ENCODE measurements at regions not wholly inside any gene's neighbourhood (a gene's known extent, or its start where the extent isn't known, plus 50 kb on each side); places are given as distances from the start of the nearest gene placed in this dataset.

DNA sequence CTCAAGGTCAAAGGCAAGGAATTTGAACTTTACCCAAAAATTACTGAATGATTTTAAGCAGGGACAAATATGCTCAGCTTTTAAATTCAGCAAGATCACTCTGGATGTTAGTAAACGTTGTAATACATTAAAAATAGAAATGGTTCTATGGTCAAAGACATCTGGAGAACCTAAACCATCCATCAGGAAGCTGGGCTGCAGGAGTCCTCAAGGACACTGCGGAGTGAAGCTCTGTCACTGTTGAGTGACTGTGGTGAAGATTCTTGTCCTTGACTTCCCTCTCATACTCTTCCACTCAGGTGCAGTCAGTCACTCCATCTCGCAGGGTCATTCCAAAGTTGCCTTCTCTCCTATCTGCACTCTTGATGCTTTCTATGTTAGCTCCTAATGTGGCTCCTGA is 450.7 kb downstream of the FOXO1 start:
- DNase-seq (ENCODE audit: low read depth) = no peak
- TF ChIP-seq, protein P1, sequence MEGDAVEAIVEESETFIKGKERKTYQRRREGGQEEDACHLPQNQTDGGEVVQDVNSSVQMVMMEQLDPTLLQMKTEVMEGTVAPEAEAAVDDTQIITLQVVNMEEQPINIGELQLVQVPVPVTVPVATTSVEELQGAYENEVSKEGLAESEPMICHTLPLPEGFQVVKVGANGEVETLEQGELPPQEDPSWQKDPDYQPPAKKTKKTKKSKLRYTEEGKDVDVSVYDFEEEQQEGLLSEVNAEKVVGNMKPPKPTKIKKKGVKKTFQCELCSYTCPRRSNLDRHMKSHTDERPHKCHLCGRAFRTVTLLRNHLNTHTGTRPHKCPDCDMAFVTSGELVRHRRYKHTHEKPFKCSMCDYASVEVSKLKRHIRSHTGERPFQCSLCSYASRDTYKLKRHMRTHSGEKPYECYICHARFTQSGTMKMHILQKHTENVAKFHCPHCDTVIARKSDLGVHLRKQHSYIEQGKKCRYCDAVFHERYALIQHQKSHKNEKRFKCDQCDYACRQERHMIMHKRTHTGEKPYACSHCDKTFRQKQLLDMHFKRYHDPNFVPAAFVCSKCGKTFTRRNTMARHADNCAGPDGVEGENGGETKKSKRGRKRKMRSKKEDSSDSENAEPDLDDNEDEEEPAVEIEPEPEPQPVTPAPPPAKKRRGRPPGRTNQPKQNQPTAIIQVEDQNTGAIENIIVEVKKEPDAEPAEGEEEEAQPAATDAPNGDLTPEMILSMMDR (conservative IDR thresholded peaks at IDR 0.05; ENCODE audit: low read length) = no peak
- no peak overlapping the region for H3K4me3 ChIP-seq (ENCODE audit: low read length)

DNA sequence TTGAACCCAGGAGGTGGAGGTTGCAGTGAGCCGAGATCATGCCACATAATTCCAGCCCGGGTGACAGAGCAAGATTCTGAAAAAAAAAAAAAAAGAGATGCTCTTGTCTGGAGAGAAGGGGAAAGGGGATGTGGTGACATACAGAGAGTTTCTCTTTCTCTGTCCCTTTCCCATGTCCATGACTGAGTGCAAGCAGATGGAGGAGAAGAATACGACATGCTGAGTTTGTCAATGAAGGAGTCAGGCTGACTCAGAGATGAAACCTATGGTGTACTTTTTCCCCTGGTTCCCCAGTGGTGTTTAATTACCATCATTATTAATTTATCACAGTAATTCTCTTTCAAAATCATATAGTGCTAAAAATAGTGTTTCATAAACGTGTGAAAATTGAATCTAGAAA is 448.8 kb downstream of the FOXO1 start:
- TF ChIP-seq, protein P1 (conservative IDR thresholded peaks at IDR 0.05; ENCODE audit: low read length) = no peak
- DNase-seq (ENCODE audit: low read depth) = no peak
- no peak overlapping the region for H3K4me3 ChIP-seq (ENCODE audit: low read length)

DNA sequence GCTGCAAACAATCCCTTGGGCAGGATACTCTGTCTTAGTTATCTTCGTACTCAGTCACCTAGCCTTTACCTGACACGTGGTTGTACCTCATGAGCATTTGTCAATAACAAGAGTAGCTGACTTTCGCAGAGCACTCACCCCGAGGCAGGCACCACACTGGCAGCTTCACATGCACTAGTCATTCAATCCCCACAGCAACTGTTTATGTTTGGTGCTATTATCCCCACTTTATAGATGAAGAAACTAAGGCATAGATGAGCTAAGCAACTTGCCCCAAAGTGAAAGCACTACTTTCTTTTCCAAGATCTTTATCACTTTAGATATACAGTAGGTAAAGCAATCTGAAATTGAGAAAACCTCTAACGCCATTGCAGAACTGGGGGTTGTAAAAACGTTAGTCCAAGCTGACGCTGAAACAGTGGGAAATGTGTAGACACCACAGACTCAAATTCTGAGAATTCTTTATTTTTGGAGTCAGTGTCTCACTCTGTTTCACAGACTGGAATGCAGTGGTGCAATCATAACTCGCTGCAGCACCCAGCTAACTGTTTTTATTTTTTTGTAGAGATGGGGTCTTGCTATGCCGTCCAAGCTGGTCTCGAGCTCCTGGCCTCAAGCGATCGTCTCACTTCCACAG is 446.0 kb downstream of the FOXO1 start:
- no peak overlapping the region for H3K4me3 ChIP-seq (ENCODE audit: low read length)
- TF ChIP-seq, protein P1 (conservative IDR thresholded peaks at IDR 0.05; ENCODE audit: low read length) = no peak
- peak; percentile 16 for DNase-seq (ENCODE audit: low read depth)

DNA sequence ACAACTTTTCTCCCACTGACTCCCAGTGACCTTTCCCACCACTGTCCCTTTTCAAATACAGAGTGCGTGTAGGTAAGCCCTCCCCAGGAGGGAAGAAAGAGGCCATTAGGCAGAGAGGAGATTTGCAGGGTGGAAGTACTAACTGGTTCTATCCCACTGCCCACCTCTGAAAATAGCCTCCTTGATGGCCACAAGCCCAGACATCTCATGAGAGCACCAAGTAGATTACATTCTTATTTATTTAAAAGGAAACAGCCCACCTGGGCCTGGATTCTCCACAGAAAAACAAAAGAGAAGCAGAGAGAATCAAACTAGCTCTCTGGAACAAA is 445.3 kb downstream of the FOXO1 start:
- no peak overlapping the region for H3K4me3 ChIP-seq (ENCODE audit: low read length)
- TF ChIP-seq, protein P1 (conservative IDR thresholded peaks at IDR 0.05; ENCODE audit: low read length) = no peak
- DNase-seq (ENCODE audit: low read depth) = no peak

DNA sequence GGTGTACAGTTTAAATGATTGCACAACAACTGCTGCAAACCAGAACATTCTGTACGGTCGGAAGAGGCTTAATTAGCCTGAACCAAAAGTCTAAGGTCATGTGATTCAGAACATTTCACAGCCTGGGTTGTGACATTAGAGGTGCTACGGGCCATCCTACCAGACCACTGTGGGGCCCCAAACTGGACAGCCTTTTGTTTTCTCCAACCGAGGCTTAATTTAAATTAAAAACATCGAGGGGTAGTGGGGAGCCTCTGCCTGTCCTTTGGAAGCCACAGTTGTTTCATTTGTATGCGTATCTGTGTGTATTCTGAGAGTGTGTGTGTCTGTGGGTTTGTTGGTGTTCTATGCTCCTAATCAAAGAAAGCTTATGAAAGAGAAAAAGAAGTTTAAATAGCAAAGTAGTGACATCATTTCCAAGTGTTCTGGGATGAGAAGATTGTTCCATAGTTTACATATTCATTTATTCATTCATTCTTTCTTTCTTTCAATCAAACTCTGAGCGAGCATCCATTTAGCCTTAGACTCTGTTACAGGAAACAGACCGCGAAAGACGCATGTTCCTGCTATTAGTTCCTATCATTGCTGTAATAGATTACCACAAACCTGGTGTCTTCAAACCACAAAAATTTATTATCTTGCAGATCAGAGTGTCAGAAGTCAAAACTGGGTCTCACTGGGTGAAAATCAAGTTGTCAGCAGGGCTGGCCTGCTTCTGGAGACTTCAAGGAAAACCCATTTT is 444.8 kb downstream of the FOXO1 start:
- TF ChIP-seq, protein P1 (conservative IDR thresholded peaks at IDR 0.05; ENCODE audit: low read length) = no peak
- DNase-seq (ENCODE audit: low read depth) = peak; percentile 37
- H3K4me3 ChIP-seq (ENCODE audit: low read length) = no peak overlapping the region

DNA sequence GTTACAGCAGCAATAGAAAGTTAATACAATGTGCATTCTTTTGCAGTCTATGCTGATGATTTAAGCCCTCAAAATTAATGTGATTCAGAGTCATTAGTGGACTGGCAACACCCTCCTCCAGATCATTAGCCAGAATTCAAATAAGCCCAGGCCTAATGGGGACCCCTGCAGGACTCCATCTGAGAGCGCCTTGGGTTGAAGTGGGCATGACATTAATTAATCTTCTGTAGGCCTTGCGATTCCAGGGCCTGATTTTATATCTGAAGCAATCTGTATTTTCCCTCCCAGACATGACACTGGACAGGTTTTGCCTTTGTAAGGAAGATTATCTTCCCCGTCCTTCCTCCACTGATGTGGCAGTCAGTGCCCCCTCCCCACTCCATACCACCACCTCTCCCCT is 442.9 kb downstream of the FOXO1 start:
- no peak for DNase-seq (ENCODE audit: low read depth)
- TF ChIP-seq, protein P1 (conservative IDR thresholded peaks at IDR 0.05; ENCODE audit: low read length) = no peak
- no peak overlapping the region for H3K4me3 ChIP-seq (ENCODE audit: low read length)

DNA sequence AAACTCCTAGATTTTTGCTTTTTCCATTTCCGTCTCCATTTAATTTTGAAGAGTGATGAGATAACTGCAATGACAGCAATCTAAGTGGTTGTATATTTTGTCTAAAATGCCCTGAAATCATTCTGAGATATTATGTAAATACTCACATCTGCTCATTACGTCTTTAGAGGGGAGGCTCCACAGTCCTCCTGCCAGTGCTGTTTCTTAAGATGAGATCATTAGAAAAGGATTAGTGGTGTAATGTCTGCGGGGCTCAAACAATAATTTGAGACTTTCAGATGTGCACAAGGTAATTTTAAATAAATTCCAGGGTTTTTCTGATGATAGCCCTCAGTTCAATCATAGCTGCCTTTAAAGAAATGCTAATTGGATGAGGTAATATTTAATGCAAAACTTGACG is 437.9 kb downstream of the FOXO1 start:
- no peak for DNase-seq (ENCODE audit: low read depth)
- no peak overlapping the region for H3K4me3 ChIP-seq (ENCODE audit: low read length)
- TF ChIP-seq, protein P1 (conservative IDR thresholded peaks at IDR 0.05; ENCODE audit: low read length) = no peak

Measured in AG10803 (cell line).